Calu3 (cell line): ENCODE measurements at regions not wholly inside any gene's neighbourhood (a gene's known extent, or its start where the extent isn't known, plus 50 kb on each side); places are given as distances from the start of the nearest gene placed in this dataset.

Experiments
- BruUV-seq: library from RNA; stranded (reverse); fragments of 400-500 nt; replicated peaks from 2 replicates; lab custom pipeline; 2021; lab: Mats Ljungman, UMichigan
- CTCF ChIA-PET: fragments of 300-600 bp; sonication (Branson Sonifier 250); formaldehyde crosslinking; loops from one replicate; lab custom pipeline; 2022; ENCODE audit warnings: antibody characterized with exemption; lab: Charles Lee
- DNase-seq: peaks from one replicate; pipeline ENCODE4 v3.0.0; 2022
- H3K27ac Mint-ChIP-seq: one replicate; pipeline ENCODE4 v1.8.0; 2022; ENCODE audit warnings: mixed read lengths; ENCODE audit not compliant: unreplicated experiment
- H3K27me3 Mint-ChIP-seq: one replicate; pipeline ENCODE4 v1.8.0; 2022; ENCODE audit warnings: mixed read lengths; ENCODE audit not compliant: unreplicated experiment
- H3K36me3 Mint-ChIP-seq: one replicate; pipeline ENCODE4 v1.8.0; 2022; ENCODE audit warnings: mild to moderate bottlenecking, moderate library complexity, mixed read lengths; ENCODE audit not compliant: insufficient read depth, unreplicated experiment
- H3K4me1 Mint-ChIP-seq: one replicate; pipeline ENCODE4 v1.8.0; 2022; ENCODE audit warnings: mild to moderate bottlenecking, low read depth, mixed read lengths; ENCODE audit not compliant: unreplicated experiment
- H3K4me3 Mint-ChIP-seq: one replicate; pipeline ENCODE4 v1.8.0; 2022; ENCODE audit warnings: mild to moderate bottlenecking, low read depth, moderate library complexity, mixed read lengths; ENCODE audit not compliant: unreplicated experiment
- H3K9me3 Mint-ChIP-seq: one replicate; pipeline ENCODE4 v1.8.0; 2022; ENCODE audit warnings: low read depth, mixed read lengths; ENCODE audit not compliant: unreplicated experiment
- CTCF ChIP-seq: fragments of 200-600 bp; IDR thresholded peaks from one replicate; pipeline ENCODE4 v1.8.0; 2022; ENCODE audit warnings: antibody characterized with exemption; ENCODE audit not compliant: unreplicated experiment
- intact Hi-C: fragments of 100-400 bp; cut with micrococcal nuclease; formaldehyde crosslinking; loops from one replicate; pipeline ENCODE4 v1.10.0; 2022; ENCODE audit not compliant: unreplicated experiment

- Mint-ChIP-seq H3K27me3 (peaks cover 28% of the 10 kb centered on the region), H3K9me3 (no peaks in the 10 kb centered on the region), H3K4me1 (peaks cover 38% of the 10 kb centered on the region), H3K4me3 (no peak overlapping the region), H3K27ac (no peak overlapping the region), H3K36me3 (peaks cover 6% of the 10 kb centered on the region)
- no peak for DNase-seq
- CTCF ChIA-PET: interaction anchor here (0.7 to 2.4 kb wide), 2 partner anchors 192 to 285 kb away, joined by 3 to 17 read pairs; no protein-coding TSS in a partner anchor
- BruUV-seq: no TSS peak
- no peak for TF ChIP-seq CTCF
- intact Hi-C loops: no loop called here
These were observed 298.7 kb upstream of the NFE2L3 start for GRCh38 chr7:25853314-25853713.

DNA sequence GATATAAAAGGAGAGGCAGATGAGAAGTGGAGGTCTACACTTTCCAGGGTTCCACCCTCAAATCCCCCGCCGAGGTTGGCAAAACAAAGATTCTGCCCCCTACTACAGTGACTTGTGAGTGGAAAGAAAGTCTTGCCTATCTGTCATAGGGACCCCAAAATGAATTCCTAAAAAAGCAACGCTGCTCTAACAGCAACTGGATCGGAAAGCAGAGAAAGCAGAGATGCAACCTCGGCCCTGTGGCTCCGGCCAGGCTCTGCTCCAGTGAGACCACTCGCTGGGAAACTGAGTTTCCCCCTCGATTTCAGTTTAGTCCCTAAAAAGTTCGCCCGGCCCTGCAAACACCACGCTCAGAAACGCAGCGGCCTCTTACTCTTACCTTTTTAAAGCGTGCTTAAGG is 297.9 kb upstream of the NFE2L3 start:
- Mint-ChIP-seq H3K4me3 (no peak overlapping the region), H3K27me3 (peaks cover 29% of the 10 kb centered on the region), H3K9me3 (no peaks in the 10 kb centered on the region), H3K4me1 (peaks cover 30% of the 10 kb centered on the region), H3K36me3 (peaks cover 6% of the 10 kb centered on the region), H3K27ac (no peak overlapping the region)
- no peak for TF ChIP-seq CTCF
- CTCF ChIA-PET: interaction anchor here (0.5 to 0.9 kb wide), 3 partner anchors 39 to 551 kb away, joined by 3 to 4 read pairs (median 3); no protein-coding TSS in a partner anchor
- BruUV-seq: no TSS peak
- DNase-seq: no peak
- intact Hi-C loops: loop anchor here (1.0 kb wide), 1 partner anchor 593 kb away; no protein-coding TSS in a partner anchor

DNA sequence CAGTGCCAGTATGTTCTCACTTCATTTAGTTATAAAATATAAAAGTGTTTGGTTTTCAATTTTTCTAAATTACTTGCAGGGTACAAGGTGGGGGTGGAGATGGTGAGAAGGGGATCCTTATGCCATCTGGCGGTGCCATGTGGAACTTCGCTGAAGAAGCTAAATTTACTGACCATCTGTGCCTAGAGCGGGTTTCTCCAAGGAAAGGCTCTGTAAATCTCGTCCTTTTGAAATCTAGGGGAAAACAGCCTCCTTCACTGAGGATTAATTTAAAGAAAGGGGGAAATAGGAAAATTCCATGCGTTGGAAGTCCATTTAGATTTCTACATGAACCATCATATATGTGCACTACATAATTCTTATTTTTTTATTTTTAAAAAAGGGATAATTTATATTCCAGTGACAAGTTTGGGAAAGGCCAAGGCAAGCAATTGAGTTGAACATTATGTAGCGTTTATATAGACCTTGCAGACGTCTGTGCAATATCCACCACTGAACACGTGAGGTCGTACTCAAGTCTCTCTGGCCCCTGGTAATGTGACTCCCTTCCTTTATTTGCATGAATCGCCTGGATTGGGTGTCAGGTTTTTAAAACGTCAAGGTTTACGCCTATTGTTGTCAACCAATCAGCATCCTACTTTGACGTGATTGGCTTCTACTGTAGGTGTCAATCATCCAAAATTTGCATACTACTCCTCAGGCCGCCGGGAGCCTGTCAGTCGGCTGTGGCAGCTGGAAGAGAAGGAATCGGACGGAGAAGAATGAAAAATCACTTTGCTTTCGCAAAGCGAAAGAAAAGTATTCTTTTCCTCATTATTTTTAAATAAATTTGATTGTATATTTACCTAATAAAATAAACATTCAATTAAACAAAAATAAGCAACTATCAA is 297.1 kb upstream of the NFE2L3 start:
- DNase-seq: peak; percentile 73
- BruUV-seq: no TSS peak
- TF ChIP-seq CTCF: peak; percentile 80
- H3K9me3 Mint-ChIP-seq: no peaks in the 10 kb centered on the region
- CTCF ChIA-PET: interaction anchor here (0.5 to 0.9 kb wide), 3 partner anchors 38 to 550 kb away, joined by 3 to 4 read pairs (median 3); no protein-coding TSS in a partner anchor
- H3K4me3 Mint-ChIP-seq: no peak overlapping the region
- no peak overlapping the region for H3K27ac Mint-ChIP-seq
- H3K27me3 Mint-ChIP-seq: peaks cover 37% of the 10 kb centered on the region
- intact Hi-C loops: loop anchor here (1.0 kb wide), 1 partner anchor 594 kb away; no protein-coding TSS in a partner anchor
- H3K4me1 Mint-ChIP-seq: peaks cover 22% of the 10 kb centered on the region
- H3K36me3 Mint-ChIP-seq: peaks cover 6% of the 10 kb centered on the region

DNA sequence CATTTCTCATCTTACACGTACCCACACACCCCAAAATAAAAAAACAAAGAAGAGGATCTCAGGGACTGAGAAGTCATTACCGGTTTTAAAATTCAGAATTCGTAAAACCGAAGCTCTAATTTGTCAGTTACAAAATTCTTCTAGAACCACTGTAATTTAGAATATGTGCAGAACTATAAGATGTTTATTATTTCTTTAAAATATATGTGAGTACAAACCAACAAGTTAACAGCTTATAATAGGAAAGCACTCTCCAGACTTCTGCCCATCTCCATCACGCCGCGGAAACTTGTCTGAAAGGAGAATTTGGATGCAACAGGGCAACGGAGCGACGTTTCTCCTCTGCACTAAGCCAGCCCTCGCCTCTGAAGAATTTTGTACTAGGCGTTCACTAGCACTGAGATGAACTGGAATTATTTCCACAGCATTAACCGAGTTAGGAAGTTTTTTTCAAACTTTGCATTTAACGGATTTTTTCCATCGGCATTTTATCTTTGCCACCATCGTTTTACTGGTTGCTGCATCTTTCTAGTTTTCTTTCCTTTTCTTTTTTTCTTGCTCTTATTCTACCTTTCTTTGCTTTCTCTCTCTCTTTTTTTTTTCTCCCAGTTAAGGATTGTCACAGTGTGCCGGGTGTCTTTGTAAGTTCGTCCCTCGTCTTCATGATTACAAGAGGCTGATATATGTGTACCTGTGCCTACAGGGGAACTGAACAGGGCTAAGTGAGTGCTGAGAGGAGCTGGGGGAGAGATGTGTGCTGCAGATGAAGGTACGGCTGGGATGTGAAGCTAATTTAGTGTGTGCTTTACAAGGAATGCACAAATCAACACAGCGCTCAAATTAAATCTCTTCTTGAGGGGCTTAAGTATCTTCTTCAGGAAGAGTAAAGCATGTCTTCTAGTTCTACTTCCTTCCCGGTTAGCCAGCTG is 295.9 kb upstream of the NFE2L3 start:
- Mint-ChIP-seq H3K27me3 (peaks cover 41% of the 10 kb centered on the region), H3K36me3 (peaks cover 6% of the 10 kb centered on the region), H3K27ac (no peak overlapping the region), H3K4me3 (no peak overlapping the region), H3K4me1 (peaks cover 10% of the 10 kb centered on the region), H3K9me3 (no peaks in the 10 kb centered on the region)
- intact Hi-C loops: no loop called here
- no TSS peak for BruUV-seq
- DNase-seq: no peak
- CTCF ChIA-PET: interaction anchor here (0.6 to 0.7 kb wide), 3 partner anchors 193 to 241 kb away, joined by 3 to 4 read pairs (median 3); no protein-coding TSS in a partner anchor
- no peak for TF ChIP-seq CTCF
